Cardiac fibroblast (primary cell): ENCODE measurements at regions not wholly inside any gene's neighbourhood (a gene's known extent, or its start where the extent isn't known, plus 50 kb on each side); places are given as distances from the start of the nearest gene placed in this dataset.
"Not testable (repeated sequence)": the region's sequence is repeated elsewhere in the genome, so short reads cannot be mapped to it uniquely, and the experiment has no call there.

Experiments used
- DNase-seq, 2 donors: peaks; one replicate each; pipeline versions ENCODE4 v3.0.0 to v3.0.0-alpha.2; 2010; ENCODE audit warnings: low read depth in 2 of 2
- H3K4me3 ChIP-seq, 2 donors: replicated peaks in 1 of 2; 1 replicate in 1 of 2; 2 replicates in 1 of 2; pipeline ENCODE4 v1.5.1; 2011; ENCODE audit warnings: low read depth in 2 of 2, low read length in 2 of 2, mild to moderate bottlenecking in 2 of 2, moderate library complexity in 1 of 2

DNA sequence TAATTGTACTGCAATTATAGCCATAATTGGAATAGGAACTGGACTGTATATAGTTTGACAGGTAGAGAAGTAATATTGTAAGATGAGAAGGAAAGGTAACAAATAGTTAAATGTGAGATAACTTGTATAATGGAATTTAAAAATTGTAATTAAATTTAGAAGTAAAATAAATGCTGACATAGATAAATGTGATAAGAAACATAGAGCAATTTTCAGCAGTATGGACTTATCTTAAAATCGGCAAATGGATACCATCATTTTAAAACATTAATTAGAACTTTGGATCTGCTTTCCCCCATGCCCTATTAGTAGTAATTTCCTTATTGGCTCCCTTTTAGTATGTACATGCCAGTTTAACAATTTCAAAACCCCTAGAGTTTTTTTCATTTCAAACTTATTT is 274.8 kb upstream of the ZNG1F start:
- not testable (repeated sequence) for DNase-seq, H3K4me3 ChIP-seq

DNA sequence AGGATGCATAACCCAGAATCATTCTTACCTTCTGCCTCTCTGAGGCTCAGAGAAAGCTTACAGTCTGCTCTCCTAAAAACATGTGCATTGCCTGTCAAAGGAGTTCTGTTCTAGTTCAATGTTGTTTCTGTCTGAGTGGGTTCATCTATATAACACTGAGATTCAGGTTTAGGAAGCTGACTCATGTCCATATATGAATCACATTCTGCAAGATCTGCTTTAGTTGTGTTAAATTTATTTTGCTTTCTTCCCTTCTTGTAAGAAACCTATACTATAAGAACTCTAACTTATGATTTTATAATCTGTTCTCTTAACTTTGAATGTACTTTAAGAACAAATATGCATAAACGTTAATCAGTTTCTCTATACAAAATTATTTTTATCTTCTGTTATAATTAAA is 269.3 kb upstream of the ZNG1F start:
- DNase-seq = peak; percentile 3 to 18
- not testable (repeated sequence) for H3K4me3 ChIP-seq
